ENCODE measurements at regions not wholly inside any gene's neighbourhood (a gene's known extent, or its start where the extent isn't known, plus 50 kb on each side); places are given as distances from the start of the nearest gene placed in this dataset.
"Not testable (repeated sequence)": the region's sequence is repeated elsewhere in the genome, so short reads cannot be mapped to it uniquely, and the experiment has no call there.

- DNase-seq (ENCODE audit: low spot score) = not testable (repeated sequence)
Measured at GRCh38 chr1:203998571-203998970, 74.3 kb upstream of the SOX13 start.

GRCh38 chr1:203999618-204000017 lies 73.3 kb upstream of the SOX13 start:
- no peak for DNase-seq (ENCODE audit: low spot score)

GRCh38 chr1:204001166-204001901 lies 71.6 kb upstream of the SOX13 start:
- no peak for DNase-seq (ENCODE audit: low spot score)

- no peak for DNase-seq (ENCODE audit: low spot score)
Measured at GRCh38 chr1:204002614-204003013, 70.3 kb upstream of the SOX13 start.

- DNase-seq (ENCODE audit: low spot score) = no peak
Measured at GRCh38 chr1:204003536-204003935, 69.4 kb upstream of the SOX13 start.

- DNase-seq (ENCODE audit: low spot score) = no peak
Measured at GRCh38 chr1:204011426-204011825, 61.5 kb upstream of the SOX13 start.

GRCh38 chr1:204013052-204013451 lies 59.9 kb upstream of the SOX13 start:
- DNase-seq (ENCODE audit: low spot score) = no peak

GRCh38 chr1:204014336-204014735 lies 58.6 kb upstream of the SOX13 start:
- DNase-seq (ENCODE audit: low spot score) = no peak

GRCh38 chr1:204014961-204015360 lies 58.0 kb upstream of the SOX13 start:
- DNase-seq (ENCODE audit: low spot score) = not testable (repeated sequence)

- DNase-seq (ENCODE audit: low spot score) = no peak
Measured at GRCh38 chr1:204017032-204017431, 55.9 kb upstream of the SOX13 start.

GRCh38 chr1:204018460-204018859 lies 54.5 kb upstream of the SOX13 start:
- DNase-seq (ENCODE audit: low spot score) = no peak

Measured in ecto neural progenitor cell (in vitro differentiated cells).